ENCODE measurements at regions not wholly inside any gene's neighbourhood (a gene's known extent, or its start where the extent isn't known, plus 50 kb on each side); places are given as distances from the start of the nearest gene placed in this dataset.
A peak's percentile ranks its signal among the peaks of the same experiment; 100 is the strongest.

DNA sequence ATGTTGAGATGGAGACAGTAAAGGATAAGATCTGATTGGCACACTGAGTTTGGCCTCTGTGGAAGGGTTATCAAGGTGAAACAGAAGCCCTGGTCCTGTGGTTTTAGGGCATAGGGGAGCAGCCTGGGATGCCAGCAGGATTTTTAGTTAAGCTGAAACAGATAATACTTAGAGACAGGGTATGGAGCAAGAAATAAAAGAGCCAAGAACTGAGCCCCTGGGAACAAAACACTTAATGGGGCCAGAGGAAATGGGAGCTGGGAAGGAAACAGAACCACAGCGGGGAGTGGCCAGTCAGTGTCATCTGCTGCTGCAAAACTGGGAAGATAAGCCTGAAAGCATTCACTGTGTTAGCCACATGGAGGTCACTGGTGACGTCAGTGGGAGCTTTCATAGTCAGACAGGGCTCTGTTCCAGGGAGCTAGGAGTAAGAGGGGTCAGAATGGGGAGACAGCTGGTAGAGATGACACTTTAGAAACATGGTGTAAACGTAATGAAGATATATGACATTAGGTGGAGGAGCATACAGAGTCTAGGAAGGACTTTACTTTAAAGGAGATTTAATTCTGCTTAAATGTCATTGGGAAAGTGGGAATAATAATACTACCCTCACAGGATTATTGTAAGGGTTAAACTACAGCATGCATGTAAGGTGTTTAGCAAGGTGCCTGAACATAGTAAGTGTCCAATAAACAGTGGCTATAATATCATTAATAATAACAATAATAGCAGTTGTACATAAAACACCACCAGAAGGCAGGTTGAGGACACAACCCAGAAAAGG is 172.7 kb upstream of the CTNNB1 start (continued):
- TF ChIP-seq ZNF609 (CRISPR knock-in tag; IDR thresholded peaks at IDR 0.05; ENCODE audit: borderline replicate concordance) (no peak), CBX8 (IDR thresholded peaks at IDR 0.05; ENCODE audit: borderline replicate concordance, extremely low read depth, low read depth, low read length, poor library complexity, severe bottlenecking) (no peak), MXI1 (IDR thresholded peaks at IDR 0.05; ENCODE audit: low read depth, low read length) (no peak), TAL1 (IDR thresholded peaks at IDR 0.05) (peak; percentile 70), ZNF165 (CRISPR knock-in tag; IDR thresholded peaks at IDR 0.05; ENCODE audit: borderline replicate concordance) (no peak), ZNF41 (CRISPR knock-in tag; conservative IDR thresholded peaks at IDR 0.05) (no peak)
- TF ChIP-seq, protein P1, sequence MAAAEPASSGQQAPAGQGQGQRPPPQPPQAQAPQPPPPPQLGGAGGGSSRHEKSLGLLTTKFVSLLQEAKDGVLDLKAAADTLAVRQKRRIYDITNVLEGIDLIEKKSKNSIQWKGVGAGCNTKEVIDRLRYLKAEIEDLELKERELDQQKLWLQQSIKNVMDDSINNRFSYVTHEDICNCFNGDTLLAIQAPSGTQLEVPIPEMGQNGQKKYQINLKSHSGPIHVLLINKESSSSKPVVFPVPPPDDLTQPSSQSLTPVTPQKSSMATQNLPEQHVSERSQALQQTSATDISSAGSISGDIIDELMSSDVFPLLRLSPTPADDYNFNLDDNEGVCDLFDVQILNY (CRISPR knock-in tag; IDR thresholded peaks at IDR 0.05), result no peak
- TF ChIP-seq, protein P2, sequence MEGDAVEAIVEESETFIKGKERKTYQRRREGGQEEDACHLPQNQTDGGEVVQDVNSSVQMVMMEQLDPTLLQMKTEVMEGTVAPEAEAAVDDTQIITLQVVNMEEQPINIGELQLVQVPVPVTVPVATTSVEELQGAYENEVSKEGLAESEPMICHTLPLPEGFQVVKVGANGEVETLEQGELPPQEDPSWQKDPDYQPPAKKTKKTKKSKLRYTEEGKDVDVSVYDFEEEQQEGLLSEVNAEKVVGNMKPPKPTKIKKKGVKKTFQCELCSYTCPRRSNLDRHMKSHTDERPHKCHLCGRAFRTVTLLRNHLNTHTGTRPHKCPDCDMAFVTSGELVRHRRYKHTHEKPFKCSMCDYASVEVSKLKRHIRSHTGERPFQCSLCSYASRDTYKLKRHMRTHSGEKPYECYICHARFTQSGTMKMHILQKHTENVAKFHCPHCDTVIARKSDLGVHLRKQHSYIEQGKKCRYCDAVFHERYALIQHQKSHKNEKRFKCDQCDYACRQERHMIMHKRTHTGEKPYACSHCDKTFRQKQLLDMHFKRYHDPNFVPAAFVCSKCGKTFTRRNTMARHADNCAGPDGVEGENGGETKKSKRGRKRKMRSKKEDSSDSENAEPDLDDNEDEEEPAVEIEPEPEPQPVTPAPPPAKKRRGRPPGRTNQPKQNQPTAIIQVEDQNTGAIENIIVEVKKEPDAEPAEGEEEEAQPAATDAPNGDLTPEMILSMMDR (IDR thresholded peaks at IDR 0.05 in 2 of 3, conservative IDR thresholded peaks at IDR 0.05 in 1 of 3; ENCODE audit: insufficient read depth in 2 of 3, low read depth in 1 of 3, low read length in 3 of 3), result no peak
